ENCODE measurements at regions not wholly inside any gene's neighbourhood (a gene's known extent, or its start where the extent isn't known, plus 50 kb on each side); places are given as distances from the start of the nearest gene placed in this dataset.
"Not testable (repeated sequence)": the region's sequence is repeated elsewhere in the genome, so short reads cannot be mapped to it uniquely, and the experiment has no call there.

- no peak for DNase-seq
These were observed 54.0 kb downstream of the MAP10 start for GRCh38 chr1:232859216-232859615.

GRCh38 chr1:232861107-232861506, 55.9 kb downstream of the MAP10 start:
- DNase-seq = no peak

- DNase-seq = no peak
These were observed 58.5 kb downstream of the MAP10 start for GRCh38 chr1:232863544-232864275.

- DNase-seq = no peak
These were observed 60.1 kb downstream of the MAP10 start for GRCh38 chr1:232865102-232865931.

GRCh38 chr1:232868793-232869491, 63.7 kb downstream of the MAP10 start:
- DNase-seq = no peak

GRCh38 chr1:232871291-232871969, 66.2 kb downstream of the MAP10 start:
- not testable (repeated sequence) for DNase-seq

GRCh38 chr1:232872284-232872683, 67.1 kb downstream of the MAP10 start:
- DNase-seq = no peak

GRCh38 chr1:232872738-232873137, 67.5 kb downstream of the MAP10 start:
- no peak for DNase-seq

- DNase-seq = no peak
These were observed 68.2 kb downstream of the MAP10 start for GRCh38 chr1:232873412-232873811.

GRCh38 chr1:232873931-232874330, 68.7 kb downstream of the MAP10 start:
- no peak for DNase-seq

- no peak for DNase-seq
These were observed 70.3 kb downstream of the MAP10 start for GRCh38 chr1:232875536-232875935.

GRCh38 chr1:232876506-232877364, 71.5 kb downstream of the MAP10 start:
- no peak for DNase-seq

GRCh38 chr1:232877365-232878028, 72.3 kb downstream of the MAP10 start:
- DNase-seq = no peak

GRCh38 chr1:232878086-232878485, 72.3 kb upstream of the NTPCR start:
- no peak for DNase-seq

- DNase-seq = peak; percentile 39
These were observed 70.1 kb upstream of the NTPCR start for GRCh38 chr1:232880354-232880753.

- no peak for DNase-seq
These were observed 66.3 kb upstream of the NTPCR start for GRCh38 chr1:232883992-232884661.

GRCh38 chr1:232886271-232886670, 64.1 kb upstream of the NTPCR start:
- no peak for DNase-seq

GRCh38 chr1:232890340-232890943, 60.0 kb upstream of the NTPCR start:
- no peak for DNase-seq

GRCh38 chr1:232891071-232891470, 59.3 kb upstream of the NTPCR start:
- no peak for DNase-seq

GRCh38 chr1:232891656-232892317, 58.6 kb upstream of the NTPCR start:
- DNase-seq = no peak
